ENCODE measurements at regions not wholly inside any gene's neighbourhood (a gene's known extent, or its start where the extent isn't known, plus 50 kb on each side); places are given as distances from the start of the nearest gene placed in this dataset.

- TF ChIP-seq, protein P1, sequence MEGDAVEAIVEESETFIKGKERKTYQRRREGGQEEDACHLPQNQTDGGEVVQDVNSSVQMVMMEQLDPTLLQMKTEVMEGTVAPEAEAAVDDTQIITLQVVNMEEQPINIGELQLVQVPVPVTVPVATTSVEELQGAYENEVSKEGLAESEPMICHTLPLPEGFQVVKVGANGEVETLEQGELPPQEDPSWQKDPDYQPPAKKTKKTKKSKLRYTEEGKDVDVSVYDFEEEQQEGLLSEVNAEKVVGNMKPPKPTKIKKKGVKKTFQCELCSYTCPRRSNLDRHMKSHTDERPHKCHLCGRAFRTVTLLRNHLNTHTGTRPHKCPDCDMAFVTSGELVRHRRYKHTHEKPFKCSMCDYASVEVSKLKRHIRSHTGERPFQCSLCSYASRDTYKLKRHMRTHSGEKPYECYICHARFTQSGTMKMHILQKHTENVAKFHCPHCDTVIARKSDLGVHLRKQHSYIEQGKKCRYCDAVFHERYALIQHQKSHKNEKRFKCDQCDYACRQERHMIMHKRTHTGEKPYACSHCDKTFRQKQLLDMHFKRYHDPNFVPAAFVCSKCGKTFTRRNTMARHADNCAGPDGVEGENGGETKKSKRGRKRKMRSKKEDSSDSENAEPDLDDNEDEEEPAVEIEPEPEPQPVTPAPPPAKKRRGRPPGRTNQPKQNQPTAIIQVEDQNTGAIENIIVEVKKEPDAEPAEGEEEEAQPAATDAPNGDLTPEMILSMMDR (IDR thresholded peaks at IDR 0.05), result no peak
- TF ChIP-seq POLR2AphosphoS5 (IDR thresholded peaks at IDR 0.05), result no peak
Observed at GRCh38 chrX:1105671-1106419, 106.6 kb downstream of the CRLF2 start.

Data from gastroesophageal sphincter (tissue), 3 donors.